HepG2 (cell line): ENCODE measurements at regions not wholly inside any gene's neighbourhood (a gene's known extent, or its start where the extent isn't known, plus 50 kb on each side); places are given as distances from the start of the nearest gene placed in this dataset.
A peak's percentile ranks its signal among the peaks of the same experiment; 100 is the strongest.

Experiments
- ATAC-seq: fragments of 200-7000 bp; cut with Tn5 transposase; 3 replicates; pipeline ENCODE4 v1.9.1; 2020; ENCODE audit warnings: mild to moderate bottlenecking, moderate library complexity
- BruUV-seq: library from RNA; stranded (reverse); fragments of 400-500 nt; replicated peaks from 2 replicates; lab custom pipeline; 2021; lab: Mats Ljungman, UMichigan
- CTCF ChIA-PET: fragments of 300-600 bp; formaldehyde crosslinking; extraction: SDS; loops from one replicate; lab custom pipeline; 2021; ENCODE audit warnings: low total read pairs, inconsistent platforms, low intra/inter-chr PET ratio; lab: Yijun Ruan, JAX
- POLR2A ChIA-PET: fragments of 350-600 bp; sonication (Branson Sonifier 250); formaldehyde crosslinking; loops from one replicate; lab custom pipeline; 2020; ENCODE audit warnings: antibody characterized with exemption, inconsistent platforms; lab: Yijun Ruan, JAX
- DNase-seq: peaks from one replicate; pipeline ENCODE4 v3.0.0-alpha.2; 2015; ENCODE audit warnings: low spot score
- FAIRE-seq: peaks from 3 replicates; lab custom pipeline; 2011; peaks lifted over from hg19 to GRCh38; lab: Jason Lieb, UNC
- H2AFZ ChIP-seq: one replicate; pipeline ENCODE4 v1.6.1; 2011; ENCODE audit warnings: low read length, inconsistent platforms
- H3K27ac ChIP-seq: fragments of 300-600 bp; 3 replicates; pipeline ENCODE4 v1.8.0; 2011; ENCODE audit warnings: mixed run types, mild to moderate bottlenecking, mixed read lengths, low read length, inconsistent platforms; ENCODE audit not compliant: insufficient read depth; ENCODE audit errors: extremely low read length
- H3K27me3 ChIP-seq, 2 experiments: fragments of 200-600 bp in 1 of 2; 2 replicates in 1 of 2; 3 replicates in 1 of 2; pipeline versions ENCODE4 v1.6.0 to v1.8.0; 2011; ENCODE audit warnings: low read length in 2 of 2, mild to moderate bottlenecking in 2 of 2, moderate library complexity in 2 of 2, inconsistent platforms in 1 of 2; ENCODE audit not compliant: insufficient read depth in 2 of 2, control insufficient read depth in 1 of 2
- H3K36me3 ChIP-seq, 2 experiments: fragments of 200-600 bp in 1 of 2; replicated peaks in 1 of 2; 2 replicates in 1 of 2; 3 replicates in 1 of 2; pipeline versions ENCODE4 v1.5.1 to v1.8.0; 2011; ENCODE audit warnings: low read length in 2 of 2, inconsistent platforms in 1 of 2; ENCODE audit not compliant: insufficient read depth in 2 of 2, control insufficient read depth in 1 of 2
- H3K4me1 ChIP-seq: 2 replicates; pipeline ENCODE4 v1.5.1; 2012; ENCODE audit warnings: low read length, inconsistent platforms; ENCODE audit not compliant: insufficient read depth
- H3K4me2 ChIP-seq: 2 replicates; pipeline ENCODE4 v1.6.0; 2011; ENCODE audit warnings: low read depth, low read length, inconsistent platforms
- H3K4me3 ChIP-seq, 3 experiments: fragments of 200-600 bp in 1 of 3; sonication (generic), shearing (Covaris generic) in 1 of 3; replicated peaks in 1 of 3; 2 replicates each; pipeline ENCODE4 v1.5.1; 2011 to 2016; ENCODE audit warnings: low read length in 3 of 3, inconsistent platforms in 2 of 3, low read depth in 2 of 3, mild to moderate bottlenecking in 2 of 3, control low read depth in 1 of 3, mixed read lengths in 1 of 3; ENCODE audit not compliant: insufficient read depth in 1 of 3
- H3K79me2 ChIP-seq: one replicate; pipeline ENCODE4 v1.6.1; 2011; ENCODE audit warnings: low read length, inconsistent platforms; ENCODE audit not compliant: insufficient read depth
- H3K9ac ChIP-seq: 2 replicates; pipeline ENCODE4 v1.6.0; 2011; ENCODE audit warnings: mild to moderate bottlenecking, low read depth, low read length, inconsistent platforms; ENCODE audit not compliant: insufficient read depth
- H3K9me3 ChIP-seq: 2 replicates; pipeline ENCODE4 v1.5.1; 2012; ENCODE audit warnings: mild to moderate bottlenecking, low read length
- H4K20me1 ChIP-seq: 2 replicates; pipeline ENCODE4 v1.6.0; 2011; ENCODE audit warnings: inconsistent platforms, mild to moderate bottlenecking, low read length, moderate library complexity; ENCODE audit not compliant: insufficient read depth
- AHDC1 ChIP-seq: sonication (generic); formaldehyde crosslinking; IDR thresholded peaks from 2 replicates; pipeline ENCODE4 v1.5.1; 2020; ENCODE audit warnings: mild to moderate bottlenecking, missing genetic modification reagents, borderline replicate concordance
- CEBPB ChIP-seq: IDR thresholded peaks from 2 replicates; pipeline ENCODE4 v1.6.1; 2011; ENCODE audit warnings: low read depth, low read length, improper control_type of control experiment, borderline replicate concordance
- CREB1 ChIP-seq, 2 experiments: fragments of 450-650 bp in 1 of 2; IDR thresholded peaks; 2 replicates each; pipeline ENCODE4 v1.6.1; 2016 to 2017; ENCODE audit warnings: control low read depth in 1 of 2, mild to moderate bottlenecking in 1 of 2, missing compliant biosample characterization in 1 of 2, missing genetic modification characterization in 1 of 2
- HDAC1 ChIP-seq: sonication (generic); formaldehyde crosslinking; IDR thresholded peaks from 2 replicates; pipeline ENCODE4 v1.5.1; 2020; ENCODE audit warnings: mild to moderate bottlenecking, missing genetic modification reagents
- ISL2 ChIP-seq: sonication (generic); formaldehyde crosslinking; IDR thresholded peaks from 2 replicates; pipeline ENCODE4 v1.5.0; 2020; ENCODE audit warnings: missing genetic modification reagents
- MAF1 ChIP-seq: sonication (generic); formaldehyde crosslinking; IDR thresholded peaks from 2 replicates; pipeline ENCODE4 v1.5.0; 2020; ENCODE audit warnings: missing genetic modification reagents, borderline replicate concordance
- NFIC ChIP-seq: IDR thresholded peaks from 2 replicates; pipeline ENCODE4 v1.6.1; 2012; ENCODE audit warnings: mild to moderate bottlenecking, low read length, inconsistent platforms
- NR2F6 ChIP-seq, 2 experiments: IDR thresholded peaks; 2 replicates each; pipeline ENCODE4 v1.6.1; 2016; ENCODE audit warnings: antibody characterized with exemption in 1 of 2, mild to moderate bottlenecking in 1 of 2
- SALL1 ChIP-seq: sonication (generic); formaldehyde crosslinking; IDR thresholded peaks from 2 replicates; pipeline ENCODE4 v1.8.0; 2022; ENCODE audit warnings: mild to moderate bottlenecking, missing genetic modification reagents
- TFDP2 ChIP-seq: sonication (generic); formaldehyde crosslinking; IDR thresholded peaks from 2 replicates; pipeline ENCODE4 v1.4.0; 2020; ENCODE audit warnings: missing genetic modification reagents
- ZBTB20 ChIP-seq: sonication (generic); formaldehyde crosslinking; IDR thresholded peaks from 2 replicates; pipeline ENCODE4 v1.8.1; 2023; ENCODE audit warnings: missing genetic modification reagents, low read depth, mild to moderate bottlenecking, borderline replicate concordance
- ZC3H4 ChIP-seq: sonication (generic); formaldehyde crosslinking; IDR thresholded peaks from 2 replicates; pipeline ENCODE4 v1.4.0; 2020; ENCODE audit warnings: missing genetic modification reagents, borderline replicate concordance
- ZNF224 ChIP-seq: sonication (generic); formaldehyde crosslinking; IDR thresholded peaks from 2 replicates; pipeline ENCODE4 v1.5.0; 2020; ENCODE audit warnings: mild to moderate bottlenecking, missing genetic modification reagents
- ZNF280D ChIP-seq: sonication (generic); formaldehyde crosslinking; IDR thresholded peaks from 2 replicates; pipeline ENCODE4 v1.5.1; 2020; ENCODE audit warnings: mild to moderate bottlenecking, missing genetic modification reagents
- ZNF557 ChIP-seq: sonication (generic); formaldehyde crosslinking; IDR thresholded peaks from 2 replicates; pipeline ENCODE4 v1.4.0; 2020; ENCODE audit warnings: missing genetic modification reagents
- WGBS: methylation state at CpG from one replicate; pipeline ENCODE4 v1.1.6; 2017; ENCODE audit warnings: low lambda C conversion rate; 5-methylcytosine and 5-hydroxymethylcytosine counted together
- in situ Hi-C: cut with HindIII; loops from 2 replicates; pipeline ENCODE4 v1.10.0; 2017; ENCODE audit warnings: low pct_unique_long_range_greater_than_20kb; ENCODE audit not compliant: extremely low pct_ligation_motif_present
- intact Hi-C: fragments of 100-400 bp; cut with micrococcal nuclease; formaldehyde crosslinking; loops from one replicate; pipeline ENCODE4 v1.10.0; 2022; ENCODE audit not compliant: unreplicated experiment

GRCh38 chr12:87008785-87009384 lies 752.7 kb upstream of the MGAT4C start:
- 0% methylated on average over 1 of the region's 1 CpG for WGBS
- Histone ChIP-seq H3K4me1 (no peaks in the 10 kb centered on the region), H3K9ac (no peak overlapping the region), H3K27ac (no peak overlapping the region), H3K36me3 (no peaks in the 10 kb centered on the region), H3K4me2 (no peak overlapping the region), H3K27me3 (no peaks in the 10 kb centered on the region; a peak in 1 of 5 replicates), H3K9me3 (peaks cover 58% of the 10 kb centered on the region), H2AFZ (no peak overlapping the region), H4K20me1 (no peaks in the 10 kb centered on the region), H3K4me3 (no peak overlapping the region), H3K79me2 (no peaks in the 10 kb centered on the region)
- in situ Hi-C loops, result no loop called here
- POLR2A ChIA-PET, result no interaction called here
- intact Hi-C loops, result no loop called here
- no peak for FAIRE-seq
- peak; percentile 1 for DNase-seq
- ATAC-seq, result peak; percentile 95
- CTCF ChIA-PET, result no interaction called here
- no TSS peak for BruUV-seq
- no peak for TF ChIP-seq ZNF280D
- peak; percentile 61 for TF ChIP-seq ISL2 (CRISPR knock-in tag)
- peak; percentile 44; the same call in 1 of the 2 replicates for TF ChIP-seq NFIC
- TF ChIP-seq CREB1 (IDR thresholded peaks at IDR 0.05), result no peak
- peak; percentile 42; the same call in 1 of the 2 replicates for TF ChIP-seq CREB1 (CRISPR knock-in tag; IDR thresholded peaks at IDR 0.05)
- TF ChIP-seq AHDC1, result peak; percentile 86; the same call in 1 of the 2 replicates
- TF ChIP-seq ZNF557, result no peak
- TF ChIP-seq CEBPB, result peak; percentile 65; the same call in 1 of the 2 replicates
- no peak for TF ChIP-seq ZC3H4 (CRISPR knock-in tag)
- TF ChIP-seq ZBTB20 (CRISPR knock-in tag), result no peak
- no peak for TF ChIP-seq ZNF224 (CRISPR knock-in tag)
- peak; percentile 38 for TF ChIP-seq NR2F6 (IDR thresholded peaks at IDR 0.05)
- no peak for TF ChIP-seq NR2F6 (CRISPR knock-in tag; IDR thresholded peaks at IDR 0.05)
- TF ChIP-seq SALL1, result peak; percentile 32; the same call in 1 of the 2 replicates
- TF ChIP-seq TFDP2, result 0 out of 2 replicates have a peak, but pooled peaks have one; percentile 18
- peak; percentile 42; the same call in 1 of the 2 replicates for TF ChIP-seq HDAC1 (CRISPR knock-in tag)
- no peak for TF ChIP-seq MAF1 (CRISPR knock-in tag)
